ENCODE measurements at regions not wholly inside any gene's neighbourhood (a gene's known extent, or its start where the extent isn't known, plus 50 kb on each side); places are given as distances from the start of the nearest gene placed in this dataset.

DNA sequence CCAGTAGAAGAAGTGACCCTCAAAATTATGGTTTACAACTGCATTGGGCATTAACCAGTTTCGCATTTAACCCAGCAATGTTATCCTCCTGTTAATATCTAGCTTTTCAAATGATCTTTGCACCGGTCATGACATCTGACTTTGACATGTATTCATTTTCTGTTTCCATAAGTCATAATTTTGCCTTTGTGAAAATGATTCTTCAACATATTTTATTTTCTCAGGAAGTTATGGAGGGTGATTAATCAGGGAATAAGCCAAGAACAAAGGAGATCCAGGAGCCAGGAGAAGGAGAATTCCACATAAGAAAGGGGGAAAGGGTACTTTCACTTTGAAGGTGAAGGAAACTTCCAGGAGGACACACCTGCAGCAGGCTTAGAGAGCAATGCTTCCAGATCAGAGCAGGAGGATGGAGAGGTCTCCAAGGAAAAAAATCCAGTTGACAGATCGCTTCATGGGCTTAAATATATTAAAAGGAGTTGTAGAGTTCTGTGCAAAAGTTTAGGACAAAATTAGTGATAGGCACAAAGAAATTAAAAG, 92.1 kb upstream of the FAM3C start:
- DNase-seq: no peak

DNA sequence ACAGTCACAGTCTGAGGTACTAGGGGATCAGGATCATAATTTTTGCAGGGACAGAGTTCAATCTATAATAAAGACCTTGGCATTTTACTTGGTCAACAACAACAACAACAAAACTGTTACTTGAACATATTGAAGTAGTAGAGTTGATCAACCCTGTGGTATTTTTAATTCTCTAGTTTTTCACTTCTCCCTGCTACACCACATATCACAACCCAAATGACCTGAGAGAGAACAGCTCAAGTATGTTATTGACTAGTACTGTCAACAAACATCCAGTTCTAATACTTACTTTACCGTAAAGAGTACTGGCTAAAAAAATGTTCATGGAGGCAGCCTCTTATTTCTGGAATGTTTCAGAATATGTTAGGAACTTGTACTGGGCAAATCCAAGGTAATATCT, 90.5 kb upstream of the FAM3C start:
- DNase-seq: no peak

DNA sequence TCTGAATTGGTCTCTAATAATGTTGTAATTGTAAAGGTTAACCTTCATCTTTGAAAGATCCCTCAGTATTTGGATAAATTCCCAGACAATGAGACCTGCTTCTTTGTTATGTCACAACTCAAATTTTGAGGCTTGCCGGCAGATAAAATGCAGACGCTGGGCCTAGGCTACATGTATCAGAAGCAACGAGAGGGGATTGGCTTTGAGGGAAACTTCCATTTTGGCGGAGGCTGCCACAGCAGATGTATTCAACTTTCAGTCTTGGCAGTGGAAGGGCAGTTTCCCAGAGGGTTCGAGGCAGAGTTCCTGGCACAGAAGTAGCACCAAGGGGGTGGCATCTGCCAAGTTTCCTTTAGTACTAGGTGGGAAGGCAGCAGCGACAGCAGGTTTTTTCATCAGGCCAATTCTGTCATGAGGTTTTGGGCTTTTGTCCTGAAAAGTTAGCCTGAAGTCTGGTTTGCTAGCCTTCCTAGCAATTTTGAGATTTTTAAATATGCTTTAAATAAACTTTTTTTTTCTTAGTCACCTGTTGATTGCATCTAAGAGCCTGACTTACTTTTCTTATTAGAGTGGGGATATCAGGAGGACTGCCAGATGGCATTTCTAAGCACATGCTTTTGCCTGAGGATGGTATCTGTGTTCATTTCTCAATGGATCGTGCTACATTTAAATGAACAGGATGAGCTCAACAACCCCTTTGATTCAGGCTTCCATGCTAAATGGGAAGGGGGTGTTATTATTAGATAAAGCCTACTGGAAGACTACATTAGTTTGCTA, 89.5 kb upstream of the FAM3C start:
- DNase-seq: no peak

DNA sequence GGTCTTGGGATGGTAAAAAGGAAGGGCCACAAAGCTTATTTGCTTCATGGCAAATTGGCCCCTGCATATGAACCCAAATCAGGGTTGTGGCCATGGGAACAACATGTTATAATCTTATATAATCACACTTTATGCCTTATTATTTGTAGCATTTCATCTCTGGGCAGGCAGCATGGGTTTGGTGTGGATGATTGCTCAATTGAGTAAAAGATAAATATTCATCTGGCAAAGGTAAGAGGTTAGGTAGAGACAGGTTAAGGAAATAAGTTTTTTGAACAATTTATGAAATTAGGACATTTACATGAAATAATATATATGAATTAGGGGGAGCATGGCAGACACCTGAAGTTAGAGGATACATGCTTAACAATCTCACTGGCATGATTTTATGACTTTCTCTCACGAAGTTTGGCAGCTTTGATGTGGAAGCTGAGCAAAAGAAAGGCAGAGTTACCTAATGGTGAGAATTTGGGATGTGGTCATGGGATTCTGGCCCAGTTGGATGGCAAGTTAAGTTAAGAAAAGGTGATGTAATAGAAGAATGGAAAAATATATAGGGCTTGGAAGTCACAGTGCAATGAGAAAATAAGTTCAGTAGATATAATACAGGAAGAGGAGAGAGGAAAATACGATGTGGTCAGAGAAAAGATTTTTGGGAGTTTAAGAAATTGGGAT, 88.1 kb upstream of the FAM3C start:
- DNase-seq: no peak

DNA sequence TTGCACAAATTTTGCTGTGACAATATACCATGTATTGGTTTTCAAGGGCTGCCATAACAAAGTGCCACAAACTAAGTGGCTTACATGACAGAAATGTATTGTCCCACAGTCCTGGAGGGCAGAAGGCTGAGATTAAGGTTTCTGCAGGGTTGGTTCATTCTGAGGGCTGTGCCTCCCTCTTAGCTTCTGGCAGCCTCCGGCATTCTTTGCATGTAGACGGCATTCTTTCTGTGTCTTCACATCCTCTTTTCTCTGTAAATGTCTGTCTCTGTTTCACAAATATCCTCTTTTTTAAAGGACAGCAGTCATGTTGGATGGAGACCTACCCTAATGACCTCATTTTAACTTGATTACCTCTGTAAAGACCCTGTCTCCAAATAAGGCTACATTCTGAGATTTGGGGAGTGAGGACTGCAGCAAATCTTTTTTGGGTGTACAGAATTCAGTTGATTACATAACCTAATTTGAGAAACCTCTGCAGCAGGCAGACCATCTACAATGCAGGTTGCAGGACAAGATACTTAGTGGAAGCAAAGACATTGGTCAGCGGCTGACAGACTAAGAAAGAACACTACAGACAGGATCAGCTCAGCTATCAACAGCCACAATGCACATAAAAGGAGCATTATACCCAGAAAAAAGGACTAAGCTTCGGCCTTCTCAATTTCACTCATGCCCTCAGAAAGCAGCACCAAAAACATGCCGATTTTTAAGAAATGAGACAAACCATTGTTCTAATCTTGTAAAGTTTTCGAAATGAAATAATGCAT, 84.6 kb upstream of the FAM3C start:
- DNase-seq: no peak

DNA sequence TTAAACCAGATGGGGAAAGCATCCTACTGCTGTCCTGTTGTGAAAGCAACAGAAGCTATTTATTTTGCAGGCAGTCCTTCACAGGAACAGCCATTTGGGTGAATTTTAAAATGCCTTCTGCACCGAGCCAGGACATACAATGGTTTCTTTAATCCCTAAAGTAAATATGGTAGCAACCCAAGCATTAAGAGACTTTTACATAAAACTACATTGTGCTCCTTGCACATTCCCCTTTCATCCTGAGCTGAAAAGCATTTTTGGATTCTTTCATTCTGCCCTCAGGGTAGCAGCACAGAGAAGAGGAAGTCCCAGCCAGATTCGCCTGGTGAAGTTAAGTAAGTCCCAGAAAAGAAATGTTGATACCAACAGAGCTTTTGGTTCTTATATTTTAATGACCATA, 84.0 kb upstream of the FAM3C start:
- no peak for DNase-seq

DNA sequence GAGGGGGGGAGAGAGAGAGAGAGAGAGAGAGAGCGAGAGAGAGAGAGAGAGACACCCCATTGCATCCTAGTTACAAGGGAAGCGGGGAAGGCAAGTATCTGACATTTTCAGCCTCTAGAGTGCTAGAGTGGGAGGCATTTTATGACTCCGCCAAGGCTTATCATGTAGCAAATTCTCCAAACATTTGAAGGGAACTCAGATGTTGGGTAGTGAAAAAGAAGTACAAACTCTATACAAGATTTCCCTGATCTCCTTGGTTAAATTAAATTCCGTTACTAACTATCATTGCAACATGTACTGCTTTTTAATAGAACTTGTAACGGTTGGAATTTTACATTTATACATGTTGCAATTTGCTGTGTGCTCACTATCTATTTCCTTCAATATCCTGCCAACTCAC, 83.4 kb upstream of the FAM3C start:
- no peak for DNase-seq

DNA sequence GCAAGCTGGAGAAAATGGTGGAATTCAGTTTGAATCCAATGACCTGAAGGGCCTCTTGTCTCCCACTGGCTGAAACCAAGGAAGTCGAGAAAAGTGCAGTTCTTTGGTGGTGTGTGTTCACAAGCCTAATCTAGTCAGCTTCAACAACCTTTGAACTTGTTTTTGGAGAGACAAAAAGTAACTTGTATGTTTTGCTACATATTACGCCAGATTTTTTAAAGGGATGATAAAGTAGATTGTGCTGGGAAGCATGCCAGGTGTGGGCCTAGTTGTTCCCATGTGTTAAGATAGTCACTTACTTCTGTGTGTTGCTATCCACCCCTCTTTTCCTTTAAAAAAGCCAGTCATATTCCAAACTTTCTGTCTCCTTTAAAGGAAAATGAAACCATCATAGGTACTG, 79.7 kb upstream of the FAM3C start:
- no peak for DNase-seq

DNA sequence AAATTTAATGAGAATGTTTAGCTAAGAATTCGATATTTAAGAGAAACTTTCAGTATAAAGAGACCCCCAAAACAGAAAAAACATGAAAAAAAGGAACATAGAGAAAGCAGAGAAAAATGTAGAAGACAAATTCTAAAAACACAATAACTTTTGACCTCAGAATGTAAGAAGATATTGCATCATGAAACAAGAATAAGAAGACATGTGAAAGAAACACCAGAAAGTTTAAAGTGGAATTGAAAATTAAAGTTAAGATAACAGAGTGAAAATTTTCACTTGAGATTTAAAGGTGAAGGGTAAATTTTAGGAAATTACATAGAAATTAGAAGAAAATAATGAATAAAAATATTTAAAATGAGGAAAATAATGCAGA, 78.2 kb upstream of the FAM3C start:
- no peak for DNase-seq

DNA sequence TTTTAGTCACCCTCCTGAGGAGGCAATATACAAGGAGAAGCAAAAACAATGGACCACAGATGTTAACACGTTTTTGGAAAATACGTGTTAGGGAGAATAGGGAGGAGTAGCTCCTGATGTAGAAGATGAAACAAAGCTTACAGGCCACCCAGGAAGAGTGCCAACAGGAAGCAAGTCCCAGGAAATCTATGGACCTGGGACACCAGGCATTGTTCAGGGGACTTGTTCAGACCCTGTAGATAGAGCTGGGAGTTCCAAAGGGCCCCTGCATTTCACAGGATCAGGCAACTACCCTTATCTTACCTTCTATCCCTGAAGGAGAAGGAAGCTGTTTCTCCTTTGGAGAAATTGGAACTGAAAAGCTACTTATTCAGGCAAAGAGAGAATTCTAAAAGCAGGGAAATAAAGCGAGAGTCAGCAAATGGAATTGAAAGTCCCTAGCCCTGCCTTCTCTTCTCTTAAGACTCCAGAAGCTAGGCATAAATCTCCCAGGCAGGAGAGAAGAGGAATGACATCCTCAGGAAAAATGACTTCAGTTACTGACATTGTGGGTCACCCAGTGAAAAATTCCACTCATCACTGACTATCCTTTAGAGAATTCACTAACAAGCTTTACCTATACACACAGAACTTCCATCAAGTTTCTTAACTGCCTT, 77.7 kb upstream of the FAM3C start:
- DNase-seq: no peak

DNA sequence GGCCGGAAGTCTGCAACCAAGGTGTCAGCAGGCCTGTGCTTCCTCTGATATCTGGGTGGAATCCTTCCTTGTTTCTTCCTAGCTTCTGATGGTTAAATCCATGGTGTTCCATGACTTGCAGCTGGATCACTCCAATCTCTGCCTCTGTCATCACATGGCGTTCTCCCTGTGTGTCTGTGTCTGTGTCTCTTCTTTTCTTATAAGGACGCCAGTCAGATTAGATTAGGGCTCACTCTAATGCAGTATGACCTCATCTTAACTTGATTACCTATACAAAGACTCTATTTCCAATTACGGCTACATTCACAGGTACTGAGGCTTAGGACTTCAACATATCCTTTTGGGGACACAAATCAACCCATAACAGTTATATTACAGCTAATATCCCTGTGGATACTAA, 70.3 kb upstream of the FAM3C start:
- no peak for DNase-seq

DNA sequence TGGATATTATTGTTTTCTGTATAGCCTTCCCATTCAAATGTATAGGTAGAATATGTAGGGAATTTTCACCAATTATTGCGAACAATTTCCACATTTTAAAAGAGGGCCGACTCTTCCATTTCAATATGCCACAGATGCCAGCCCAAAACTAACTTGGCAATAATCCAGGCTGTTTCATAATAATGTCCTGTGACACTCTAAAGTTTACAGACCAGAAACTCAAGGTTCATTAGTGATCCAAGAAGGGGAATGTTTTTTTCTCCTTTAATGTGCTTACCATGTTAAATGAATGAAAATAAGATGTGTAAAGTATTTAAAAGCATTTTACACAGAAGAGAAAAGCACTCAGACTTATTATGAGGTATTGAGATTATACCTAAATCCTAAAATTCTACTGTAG, 63.0 kb upstream of the FAM3C start:
- no peak for DNase-seq

DNA sequence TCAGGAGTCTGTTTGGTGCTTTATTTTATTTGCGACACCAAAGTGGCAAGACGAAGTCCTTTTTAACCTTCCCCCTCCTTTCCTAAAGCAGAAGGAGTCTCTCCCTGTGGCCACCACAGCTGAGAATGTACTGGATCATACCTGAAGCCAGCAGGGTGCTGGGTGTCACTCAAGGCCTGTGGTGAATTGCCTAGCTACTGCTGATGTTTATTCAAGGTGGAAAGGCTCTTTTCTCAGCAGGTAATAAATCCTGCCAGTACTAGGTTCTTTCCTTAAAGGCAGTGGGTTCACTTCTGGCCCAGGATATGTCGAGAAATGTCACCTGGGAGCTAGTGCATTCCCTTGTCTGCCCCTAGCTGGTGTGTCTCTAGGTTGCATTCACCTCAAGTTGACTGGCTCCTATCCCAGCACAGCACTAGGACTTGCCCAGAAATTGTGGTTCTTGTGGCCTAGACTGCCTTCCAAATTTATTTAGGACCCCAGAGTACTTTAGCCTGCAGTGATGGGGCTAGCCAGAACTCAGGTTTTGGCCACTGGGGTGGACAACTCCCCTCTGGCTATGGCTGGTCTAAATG, 60.8 kb upstream of the FAM3C start:
- no peak for DNase-seq

DNA sequence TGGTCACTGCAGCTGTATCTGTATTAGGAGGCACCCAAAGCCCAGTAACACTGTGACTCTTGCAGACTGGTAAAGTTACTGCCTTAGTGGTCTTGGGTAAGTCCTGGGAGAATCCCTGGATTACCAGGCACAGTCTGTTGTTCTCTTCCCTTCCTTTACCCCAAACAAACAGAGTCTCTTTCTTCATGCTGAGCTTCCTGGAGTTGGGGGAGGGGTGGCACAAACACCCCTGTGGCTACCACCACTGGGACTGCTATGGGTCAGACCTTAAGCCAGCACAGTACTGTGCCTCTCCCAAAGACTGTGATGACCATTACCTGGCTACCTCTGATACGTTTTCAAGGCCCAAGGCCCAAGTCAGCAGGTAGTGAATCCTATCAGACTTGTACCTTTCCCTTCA, 59.9 kb upstream of the FAM3C start:
- no peak for DNase-seq

DNA sequence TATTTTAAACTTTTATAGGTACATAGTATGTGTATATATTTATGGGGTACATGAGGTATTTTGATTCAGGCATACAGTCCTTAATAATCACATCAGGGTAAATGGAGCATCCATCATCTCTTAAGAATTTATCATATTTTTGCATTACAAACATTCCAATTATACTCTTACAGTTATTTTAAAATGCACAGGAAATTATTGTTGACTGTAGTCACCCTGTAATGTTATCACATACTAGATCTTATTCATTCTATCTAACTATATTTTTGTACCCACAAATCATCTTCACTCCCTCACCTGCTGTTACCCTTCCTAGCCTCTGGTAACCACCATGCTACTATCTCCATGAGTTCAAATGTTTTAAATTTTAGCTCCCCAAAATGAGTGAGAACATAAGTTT, 56.3 kb upstream of the FAM3C start:
- DNase-seq: no peak

DNA sequence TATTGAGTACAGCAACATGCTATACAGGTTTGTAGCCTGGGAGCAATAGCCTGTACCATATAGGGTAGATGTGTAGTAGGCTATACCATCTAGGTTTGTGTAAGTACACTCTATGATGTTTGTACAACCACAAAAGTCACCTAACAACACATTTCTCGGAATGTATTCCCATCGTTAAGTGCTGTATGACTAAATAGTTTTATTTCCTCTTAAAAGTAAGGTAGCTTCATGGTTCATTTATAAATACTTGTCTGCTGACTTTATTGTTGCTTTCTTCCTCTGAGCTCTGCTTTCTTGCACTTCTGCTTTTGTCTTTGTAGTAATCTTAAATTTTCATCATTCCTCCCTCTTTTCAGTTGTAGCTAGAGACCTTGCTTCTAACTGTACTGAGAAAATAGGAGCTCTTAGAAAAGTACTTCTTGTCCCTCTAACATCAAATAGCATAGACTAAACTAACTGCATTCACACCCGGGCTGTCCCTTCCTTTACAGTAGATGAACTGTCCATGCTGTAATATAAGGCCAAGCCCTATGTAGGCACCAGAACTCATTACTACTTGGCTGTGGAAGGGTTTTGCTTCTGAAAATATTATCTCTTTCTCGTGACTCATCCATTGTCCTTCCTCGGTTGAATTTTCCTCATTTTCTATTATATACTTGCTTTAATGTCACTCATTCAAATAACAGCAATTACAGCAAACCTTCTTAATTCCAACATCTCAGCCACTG, 55.4 kb upstream of the FAM3C start:
- DNase-seq: no peak

DNA sequence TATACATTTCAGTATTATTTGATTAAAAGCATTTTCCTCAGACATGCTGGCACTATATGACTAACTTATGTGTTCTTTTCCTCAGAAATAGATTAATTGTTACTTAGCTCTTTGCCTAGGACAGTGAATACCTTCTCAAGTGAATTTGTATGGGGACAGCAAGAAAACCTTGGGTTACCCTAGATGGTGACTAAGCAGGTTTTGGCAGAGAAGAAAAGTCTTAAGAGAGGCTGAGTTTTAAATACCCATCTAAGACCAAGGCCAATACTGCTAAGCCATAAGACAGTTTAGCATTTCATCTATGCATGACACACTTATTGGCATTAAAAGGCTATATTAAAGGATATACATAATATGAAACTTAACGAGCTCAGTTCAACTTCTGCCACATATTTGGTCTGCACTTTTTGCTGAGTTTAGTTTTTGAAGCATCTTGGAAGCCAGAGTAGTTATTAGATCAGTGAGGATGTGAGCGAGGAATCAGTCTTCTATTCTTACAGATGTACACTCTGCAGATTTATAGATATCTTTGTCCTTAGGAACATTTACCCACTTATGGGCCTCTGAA, 54.6 kb upstream of the FAM3C start:
- DNase-seq: no peak

DNA sequence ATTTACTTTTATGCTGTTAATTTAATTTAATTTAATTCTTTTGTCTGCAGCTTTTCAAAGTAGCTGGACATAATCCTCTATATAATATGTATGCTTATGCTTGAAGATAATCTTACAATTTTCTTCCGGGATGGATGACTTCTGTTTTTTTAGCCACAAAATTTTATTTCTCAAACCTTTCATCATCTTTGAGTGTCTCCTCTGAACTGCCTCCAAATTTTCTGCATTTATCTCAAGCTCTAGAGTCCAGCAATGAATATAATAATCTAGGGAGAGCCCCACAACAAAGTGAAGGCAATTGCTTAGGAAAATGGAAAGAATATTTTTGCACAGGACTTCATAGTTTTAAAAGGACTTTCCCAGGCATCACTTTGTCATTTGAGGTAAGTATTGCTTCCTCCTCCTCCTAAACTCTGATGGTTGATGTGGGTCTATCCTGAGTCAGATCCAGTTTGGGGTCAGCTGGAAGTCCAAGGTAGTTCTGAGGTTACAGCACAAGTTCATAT, 53.7 kb upstream of the FAM3C start:
- DNase-seq: no peak

DNA sequence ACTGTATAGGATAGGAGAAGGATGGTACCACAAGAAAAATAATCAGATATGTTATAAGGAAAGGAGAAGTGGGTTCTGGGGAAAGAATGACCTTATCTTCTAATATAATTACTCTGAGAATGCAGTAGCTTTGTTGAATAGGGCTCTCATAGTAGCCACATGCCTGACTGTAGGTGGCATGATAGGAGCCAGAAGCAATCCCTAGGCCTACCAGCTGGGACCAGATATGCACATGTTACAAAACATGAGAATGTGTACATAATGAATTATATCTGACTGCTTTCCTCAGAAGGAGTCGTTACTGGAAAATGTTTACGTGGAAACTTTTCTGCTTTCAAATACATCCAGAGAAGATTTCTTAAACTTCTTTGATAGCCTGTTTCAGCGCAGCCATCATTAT, 53.2 kb upstream of the FAM3C start:
- DNase-seq: no peak

DNA sequence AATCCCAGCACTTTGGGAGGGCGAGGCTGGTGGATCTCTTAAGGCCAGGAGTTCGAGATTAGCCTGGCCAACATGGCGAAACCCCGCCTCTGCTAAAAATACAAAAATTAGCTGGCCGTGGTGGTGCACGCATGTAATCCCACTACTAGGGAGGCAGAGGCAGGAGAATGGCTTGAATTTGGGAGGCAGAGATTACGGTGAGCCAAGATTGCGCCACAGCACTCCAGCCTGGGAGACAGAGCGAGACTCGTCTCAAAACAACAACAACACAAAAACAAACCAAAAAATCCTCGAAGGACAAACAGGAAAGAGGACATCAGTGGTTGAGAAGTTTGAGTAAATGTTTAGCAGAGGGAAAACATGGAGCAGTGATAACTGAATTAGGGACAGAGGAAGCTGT, 52.3 kb upstream of the FAM3C start:
- no peak for DNase-seq

DNA sequence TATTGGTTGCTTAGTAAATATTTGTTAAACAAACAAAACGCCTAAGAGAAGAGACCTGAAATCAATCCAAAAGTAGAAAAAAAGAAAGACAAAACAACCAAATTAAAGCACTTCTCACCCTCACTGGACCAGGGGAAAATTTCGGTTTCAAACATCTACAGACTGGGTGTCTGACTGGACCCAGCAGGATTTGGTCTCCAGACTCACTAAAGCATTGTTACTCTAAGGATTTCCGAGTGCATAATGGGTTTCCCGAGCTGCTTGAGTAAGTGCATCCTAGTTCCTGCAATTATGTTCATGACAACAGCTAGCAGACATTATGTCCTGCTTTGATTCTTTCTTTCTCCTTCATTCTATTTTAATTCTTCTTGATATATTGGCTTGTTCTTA, 51.8 kb upstream of the FAM3C start:
- no peak for DNase-seq
